K562 (cell line): ENCODE measurements at regions not wholly inside any gene's neighbourhood (a gene's known extent, or its start where the extent isn't known, plus 50 kb on each side); places are given as distances from the start of the nearest gene placed in this dataset.

ENCODE experiments used
- ATAC-seq: fragments of 200-7000 bp; cut with Tn5 transposase; 3 replicates; pipeline ENCODE4 v1.9.1; 2020; ENCODE audit warnings: moderate library complexity
- BruUV-seq: library from RNA; stranded (reverse); fragments of 400-500 nt; replicated peaks from 2 replicates; lab custom pipeline; 2021; lab: Mats Ljungman, UMichigan
- CTCF ChIA-PET: fragments of 300-600 bp; formaldehyde crosslinking; extraction: SDS; loops from one replicate; lab custom pipeline; 2021; ENCODE audit warnings: low intra/inter-chr PET ratio; lab: Yijun Ruan, JAX
- POLR2A ChIA-PET: fragments of 300-600, 350-650 bp; sonication (Branson Sonifier 250); formaldehyde crosslinking; extraction: SDS; loops from one replicate; lab custom pipeline; 2021; ENCODE audit warnings: antibody characterized with exemption, inconsistent platforms; lab: Yijun Ruan, JAX
- DNase-seq, 4 experiments: peaks; one replicate each; pipeline versions ENCODE4 v3.0.0 to v3.0.0-alpha.2; 2011 to 2018; ENCODE audit warnings: low spot score in 3 of 4, mixed read lengths in 3 of 4; ENCODE audit errors: extremely low read depth in 1 of 4
- FAIRE-seq: peaks from 2 replicates; lab custom pipeline; 2011; peaks lifted over from hg19 to GRCh38; lab: Jason Lieb, UNC
- H2AFZ ChIP-seq: 2 replicates; pipeline ENCODE4 v1.6.0; 2011; ENCODE audit warnings: low read depth, low read length, control low read depth, inconsistent platforms
- H3K27ac ChIP-seq: fragments of 200-600 bp; 3 replicates; pipeline ENCODE4 v1.8.0; 2011; ENCODE audit warnings: low read depth, mild to moderate bottlenecking, control low read depth, inconsistent platforms, low read length, moderate library complexity, mixed read lengths; ENCODE audit errors: extremely low read depth
- H3K27me3 ChIP-seq, 2 experiments: fragments of 300-600 bp in 1 of 2; 2 replicates in 1 of 2; 3 replicates in 1 of 2; pipeline versions ENCODE4 v1.6.0 to v1.8.0; 2011; ENCODE audit warnings: inconsistent platforms in 2 of 2, low read length in 2 of 2, mild to moderate bottlenecking in 1 of 2, mixed read lengths in 1 of 2, moderate library complexity in 1 of 2; ENCODE audit not compliant: control insufficient read depth in 2 of 2, insufficient read depth in 2 of 2
- H3K36me3 ChIP-seq: fragments of 300-600 bp; 3 replicates; pipeline ENCODE4 v1.8.0; 2011; ENCODE audit warnings: mild to moderate bottlenecking, low read length, inconsistent platforms; ENCODE audit not compliant: control insufficient read depth, insufficient read depth
- H3K4me1 ChIP-seq, 2 experiments: fragments of 200-600 bp in 1 of 2; replicated peaks in 1 of 2; 2 replicates in 1 of 2; 3 replicates in 1 of 2; pipeline versions ENCODE4 v1.5.1 to v1.8.0; 2011; ENCODE audit warnings: inconsistent platforms in 2 of 2, low read length in 2 of 2, mild to moderate bottlenecking in 1 of 2, mixed read lengths in 1 of 2, moderate library complexity in 1 of 2; ENCODE audit not compliant: control insufficient read depth in 2 of 2, insufficient read depth in 2 of 2
- H3K4me2 ChIP-seq: 2 replicates; pipeline ENCODE4 v1.6.1; 2011; ENCODE audit warnings: low read length, control low read depth, inconsistent platforms, mixed read lengths; ENCODE audit not compliant: insufficient read depth
- H3K4me3 ChIP-seq: fragments of 200-600 bp; sonication (generic), shearing (Covaris generic); 2 replicates; pipeline ENCODE4 v1.5.1; 2016; ENCODE audit warnings: control low read depth, inconsistent platforms
- H3K79me2 ChIP-seq: fragments of 200-600 bp; 3 replicates; pipeline ENCODE4 v1.8.0; 2011; ENCODE audit warnings: low read length, inconsistent platforms; ENCODE audit not compliant: control insufficient read depth, insufficient read depth
- H3K9ac ChIP-seq, 2 experiments: 2 replicates each; pipeline versions ENCODE4 v1.6.0 to v1.6.1; 2011; ENCODE audit warnings: low read depth in 2 of 2, low read length in 2 of 2, control low read depth in 1 of 2, inconsistent platforms in 1 of 2, mild to moderate bottlenecking in 1 of 2, mixed read lengths in 1 of 2; ENCODE audit not compliant: insufficient read depth in 1 of 2
- H3K9me1 ChIP-seq: one replicate; pipeline ENCODE4 v1.6.0; 2011; ENCODE audit warnings: inconsistent platforms, mild to moderate bottlenecking, low read length, moderate library complexity; ENCODE audit not compliant: control insufficient read depth, insufficient read depth
- H3K9me3 ChIP-seq: replicated peaks from 2 replicates; pipeline ENCODE4 v1.5.1; 2011; ENCODE audit warnings: low read depth, low read length, inconsistent platforms; ENCODE audit not compliant: control insufficient read depth, insufficient read depth
- H4K20me1 ChIP-seq: replicated peaks from 2 replicates; pipeline ENCODE4 v1.6.1; 2011; ENCODE audit warnings: low read length, inconsistent platforms, mixed read lengths; ENCODE audit not compliant: control insufficient read depth, insufficient read depth
- C11orf30 ChIP-seq: fragments of 450-650 bp; IDR thresholded peaks from 2 replicates; pipeline ENCODE4 v1.6.1; 2016; ENCODE audit warnings: low read depth, mild to moderate bottlenecking
- FOXA3 ChIP-seq, 2 experiments: fragments of 450-650 bp in 1 of 2; sonication (generic) in 1 of 2; formaldehyde crosslinking; IDR thresholded peaks in 1 of 2; conservative IDR thresholded peaks in 1 of 2; 2 replicates each; pipeline versions ENCODE4 v1.4.0 to v1.8.0; 2020 to 2022; ENCODE audit warnings: mild to moderate bottlenecking in 2 of 2, missing genetic modification reagents in 1 of 2
- MLLT1 ChIP-seq, 2 experiments: fragments of 450-650 bp; IDR thresholded peaks; 2 replicates each; pipeline ENCODE4 v1.6.1; 2016
- NFRKB ChIP-seq: fragments of 450-650 bp; IDR thresholded peaks from 2 replicates; pipeline ENCODE4 v1.6.1; 2016; ENCODE audit warnings: low read depth
- ZNF316 ChIP-seq: fragments of 450-650 bp; IDR thresholded peaks from 2 replicates; pipeline ENCODE4 v1.6.1; 2016
- ZNF384 ChIP-seq: IDR thresholded peaks from 2 replicates; pipeline ENCODE4 v1.6.1; 2012; ENCODE audit warnings: low read depth, low read length, improper control_type of control experiment
- ZSCAN32 ChIP-seq: fragments of 450-650 bp; formaldehyde crosslinking; IDR thresholded peaks from 2 replicates; pipeline ENCODE4 v1.4.0; 2020; ENCODE audit warnings: mild to moderate bottlenecking, moderate library complexity
- WGBS: fragments of 100-300 bp; shearing (Covaris generic); methylation state at CpG from one replicate; pipeline ENCODE4 v1.1.6; 2016; ENCODE audit warnings: low coverage, mixed read lengths; ENCODE audit not compliant: insufficient coverage; ENCODE audit errors: missing lambda C conversion rate; 5-methylcytosine and 5-hydroxymethylcytosine counted together
- in situ Hi-C: fragments of 300-500 bp; cut with MboI; formaldehyde crosslinking; loops from 4 replicates; pipeline ENCODE4 v1.15.0; 2018; ENCODE audit warnings: inconsistent platforms, mixed read lengths
- intact Hi-C: fragments of 100-400 bp; cut with micrococcal nuclease; formaldehyde crosslinking; loops from 2 replicates; pipeline ENCODE4 v1.14.2; 2022
- TF ChIP-seq, protein P1 (sequence below): fragments of 450-650 bp; IDR thresholded peaks from 2 replicates; pipeline ENCODE4 v1.6.1; 2016; ENCODE audit warnings: mild to moderate bottlenecking, moderate library complexity

DNA sequence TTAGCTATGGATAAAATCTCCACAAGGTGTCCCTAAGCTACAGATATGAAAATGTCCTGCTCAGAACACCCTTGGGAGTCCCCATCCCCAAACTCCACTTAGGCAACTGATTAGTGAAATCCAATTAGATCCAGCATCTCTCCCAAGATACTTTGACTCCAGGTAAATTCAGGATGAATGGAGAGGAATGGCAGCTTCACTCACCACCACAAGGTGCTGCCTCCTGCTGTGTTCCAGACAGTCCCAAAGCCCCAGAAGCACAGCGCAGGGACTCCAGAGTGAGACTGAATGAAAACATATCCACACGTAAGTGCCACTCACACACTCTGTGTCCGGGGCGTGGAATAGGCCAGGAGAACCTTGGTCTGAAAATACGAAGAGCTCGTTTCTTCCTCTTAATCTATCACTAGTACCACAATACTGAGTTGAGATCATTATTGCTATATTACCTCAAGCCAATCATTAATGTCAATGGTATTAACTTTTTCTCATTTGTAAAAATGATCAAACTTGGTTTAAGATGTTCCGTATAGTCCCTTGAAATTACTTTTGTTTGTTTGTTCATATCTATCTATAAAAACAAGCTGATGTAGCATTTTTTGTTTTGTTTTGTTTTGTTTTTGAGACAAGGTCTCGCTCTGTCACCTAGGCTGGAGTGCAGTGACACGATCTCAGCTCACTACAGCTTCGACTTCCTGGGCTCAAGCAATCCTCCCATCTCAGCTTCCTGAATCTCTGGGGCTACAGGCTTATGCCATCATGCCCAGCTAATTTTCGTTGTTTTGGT is 70.0 kb upstream of the BICD1 start:
- ChIA-PET CTCF (no interaction called here), POLR2A (interaction anchor here (0.7 to 1.2 kb wide), 2 partner anchors 16 to 36 kb away, joined by 3 read pairs; no protein-coding TSS in a partner anchor)
- no peaks in the 10 kb centered on the region for H3K79me2 ChIP-seq
- in situ Hi-C loops = no loop called here
- H3K4me2 ChIP-seq = peak overlapping the region; percentile 26; the same call in 1 of the 2 replicates
- H3K27me3 ChIP-seq = no peaks in the 10 kb centered on the region
- H3K4me3 ChIP-seq = no peak overlapping the region
- intact Hi-C loops = no loop called here
- no peaks in the 10 kb centered on the region for H3K9me1 ChIP-seq
- no TSS peak for BruUV-seq
- no peaks in the 10 kb centered on the region for H3K36me3 ChIP-seq
- H3K9ac ChIP-seq = peak overlapping the region in 1 of 2 experiments; percentile 24; a peak in 1 of 4 replicates
- peaks cover 45 to 51% of the 10 kb centered on the region in 2 experiments for H3K4me1 ChIP-seq
- peak overlapping the region; percentile 35; the same call in 2 of the 3 replicates for H3K27ac ChIP-seq
- H3K9me3 ChIP-seq = peaks cover under 1% of the 10 kb centered on the region; the same call in 1 of the 2 replicates
- H4K20me1 ChIP-seq = no peaks in the 10 kb centered on the region
- peak overlapping the region; percentile 77 for H2AFZ ChIP-seq
- WGBS = 59% methylated on average over 10 of the region's 11 CpGs
- DNase-seq (peak in 2 of 4 experiments; percentile 35 to 46), FAIRE-seq (peak; percentile 52), ATAC-seq (peak; percentile 57)
- no peak for TF ChIP-seq FOXA3 (CRISPR knock-in tag; conservative IDR thresholded peaks at IDR 0.05 in 1 of 2, IDR thresholded peaks at IDR 0.05 in 1 of 2)
- 0 out of 2 replicates have a peak, but pooled peaks have one; percentile 24 for TF ChIP-seq NFRKB
- TF ChIP-seq MLLT1 (IDR thresholded peaks at IDR 0.05) = 0 out of 4 replicates have a peak, but pooled peaks of 1 of the 2 experiments have one; percentile 37
- TF ChIP-seq, protein P1, sequence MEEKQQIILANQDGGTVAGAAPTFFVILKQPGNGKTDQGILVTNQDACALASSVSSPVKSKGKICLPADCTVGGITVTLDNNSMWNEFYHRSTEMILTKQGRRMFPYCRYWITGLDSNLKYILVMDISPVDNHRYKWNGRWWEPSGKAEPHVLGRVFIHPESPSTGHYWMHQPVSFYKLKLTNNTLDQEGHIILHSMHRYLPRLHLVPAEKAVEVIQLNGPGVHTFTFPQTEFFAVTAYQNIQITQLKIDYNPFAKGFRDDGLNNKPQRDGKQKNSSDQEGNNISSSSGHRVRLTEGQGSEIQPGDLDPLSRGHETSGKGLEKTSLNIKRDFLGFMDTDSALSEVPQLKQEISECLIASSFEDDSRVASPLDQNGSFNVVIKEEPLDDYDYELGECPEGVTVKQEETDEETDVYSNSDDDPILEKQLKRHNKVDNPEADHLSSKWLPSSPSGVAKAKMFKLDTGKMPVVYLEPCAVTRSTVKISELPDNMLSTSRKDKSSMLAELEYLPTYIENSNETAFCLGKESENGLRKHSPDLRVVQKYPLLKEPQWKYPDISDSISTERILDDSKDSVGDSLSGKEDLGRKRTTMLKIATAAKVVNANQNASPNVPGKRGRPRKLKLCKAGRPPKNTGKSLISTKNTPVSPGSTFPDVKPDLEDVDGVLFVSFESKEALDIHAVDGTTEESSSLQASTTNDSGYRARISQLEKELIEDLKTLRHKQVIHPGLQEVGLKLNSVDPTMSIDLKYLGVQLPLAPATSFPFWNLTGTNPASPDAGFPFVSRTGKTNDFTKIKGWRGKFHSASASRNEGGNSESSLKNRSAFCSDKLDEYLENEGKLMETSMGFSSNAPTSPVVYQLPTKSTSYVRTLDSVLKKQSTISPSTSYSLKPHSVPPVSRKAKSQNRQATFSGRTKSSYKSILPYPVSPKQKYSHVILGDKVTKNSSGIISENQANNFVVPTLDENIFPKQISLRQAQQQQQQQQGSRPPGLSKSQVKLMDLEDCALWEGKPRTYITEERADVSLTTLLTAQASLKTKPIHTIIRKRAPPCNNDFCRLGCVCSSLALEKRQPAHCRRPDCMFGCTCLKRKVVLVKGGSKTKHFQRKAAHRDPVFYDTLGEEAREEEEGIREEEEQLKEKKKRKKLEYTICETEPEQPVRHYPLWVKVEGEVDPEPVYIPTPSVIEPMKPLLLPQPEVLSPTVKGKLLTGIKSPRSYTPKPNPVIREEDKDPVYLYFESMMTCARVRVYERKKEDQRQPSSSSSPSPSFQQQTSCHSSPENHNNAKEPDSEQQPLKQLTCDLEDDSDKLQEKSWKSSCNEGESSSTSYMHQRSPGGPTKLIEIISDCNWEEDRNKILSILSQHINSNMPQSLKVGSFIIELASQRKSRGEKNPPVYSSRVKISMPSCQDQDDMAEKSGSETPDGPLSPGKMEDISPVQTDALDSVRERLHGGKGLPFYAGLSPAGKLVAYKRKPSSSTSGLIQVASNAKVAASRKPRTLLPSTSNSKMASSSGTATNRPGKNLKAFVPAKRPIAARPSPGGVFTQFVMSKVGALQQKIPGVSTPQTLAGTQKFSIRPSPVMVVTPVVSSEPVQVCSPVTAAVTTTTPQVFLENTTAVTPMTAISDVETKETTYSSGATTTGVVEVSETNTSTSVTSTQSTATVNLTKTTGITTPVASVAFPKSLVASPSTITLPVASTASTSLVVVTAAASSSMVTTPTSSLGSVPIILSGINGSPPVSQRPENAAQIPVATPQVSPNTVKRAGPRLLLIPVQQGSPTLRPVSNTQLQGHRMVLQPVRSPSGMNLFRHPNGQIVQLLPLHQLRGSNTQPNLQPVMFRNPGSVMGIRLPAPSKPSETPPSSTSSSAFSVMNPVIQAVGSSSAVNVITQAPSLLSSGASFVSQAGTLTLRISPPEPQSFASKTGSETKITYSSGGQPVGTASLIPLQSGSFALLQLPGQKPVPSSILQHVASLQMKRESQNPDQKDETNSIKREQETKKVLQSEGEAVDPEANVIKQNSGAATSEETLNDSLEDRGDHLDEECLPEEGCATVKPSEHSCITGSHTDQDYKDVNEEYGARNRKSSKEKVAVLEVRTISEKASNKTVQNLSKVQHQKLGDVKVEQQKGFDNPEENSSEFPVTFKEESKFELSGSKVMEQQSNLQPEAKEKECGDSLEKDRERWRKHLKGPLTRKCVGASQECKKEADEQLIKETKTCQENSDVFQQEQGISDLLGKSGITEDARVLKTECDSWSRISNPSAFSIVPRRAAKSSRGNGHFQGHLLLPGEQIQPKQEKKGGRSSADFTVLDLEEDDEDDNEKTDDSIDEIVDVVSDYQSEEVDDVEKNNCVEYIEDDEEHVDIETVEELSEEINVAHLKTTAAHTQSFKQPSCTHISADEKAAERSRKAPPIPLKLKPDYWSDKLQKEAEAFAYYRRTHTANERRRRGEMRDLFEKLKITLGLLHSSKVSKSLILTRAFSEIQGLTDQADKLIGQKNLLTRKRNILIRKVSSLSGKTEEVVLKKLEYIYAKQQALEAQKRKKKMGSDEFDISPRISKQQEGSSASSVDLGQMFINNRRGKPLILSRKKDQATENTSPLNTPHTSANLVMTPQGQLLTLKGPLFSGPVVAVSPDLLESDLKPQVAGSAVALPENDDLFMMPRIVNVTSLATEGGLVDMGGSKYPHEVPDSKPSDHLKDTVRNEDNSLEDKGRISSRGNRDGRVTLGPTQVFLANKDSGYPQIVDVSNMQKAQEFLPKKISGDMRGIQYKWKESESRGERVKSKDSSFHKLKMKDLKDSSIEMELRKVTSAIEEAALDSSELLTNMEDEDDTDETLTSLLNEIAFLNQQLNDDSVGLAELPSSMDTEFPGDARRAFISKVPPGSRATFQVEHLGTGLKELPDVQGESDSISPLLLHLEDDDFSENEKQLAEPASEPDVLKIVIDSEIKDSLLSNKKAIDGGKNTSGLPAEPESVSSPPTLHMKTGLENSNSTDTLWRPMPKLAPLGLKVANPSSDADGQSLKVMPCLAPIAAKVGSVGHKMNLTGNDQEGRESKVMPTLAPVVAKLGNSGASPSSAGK = no peak
- TF ChIP-seq ZSCAN32 (CRISPR knock-in tag) = no peak
- TF ChIP-seq C11orf30 = peak; percentile 98
- TF ChIP-seq ZNF316 = peak; percentile 99
- no peak for TF ChIP-seq ZNF384
